Stimulated activated CD4-positive, alpha-beta T cell treated with anti-CD3 and anti-CD28 coated beads, Interleukin-15, amount 100 ng/mL, for 48 hours (primary cell): ENCODE measurements at regions not wholly inside any gene's neighbourhood (a gene's known extent, or its start where the extent isn't known, plus 50 kb on each side); places are given as distances from the start of the nearest gene placed in this dataset.

ENCODE experiments used
- DNase-seq, 2 donors: peaks; one replicate each; pipeline ENCODE4 v3.0.0-alpha.2; 2020; ENCODE audit warnings: low read depth in 2 of 2

- DNase-seq: no peak
Observed at GRCh38 chr2:64402876-64403275, 51.1 kb upstream of the LGALSL start.

DNA sequence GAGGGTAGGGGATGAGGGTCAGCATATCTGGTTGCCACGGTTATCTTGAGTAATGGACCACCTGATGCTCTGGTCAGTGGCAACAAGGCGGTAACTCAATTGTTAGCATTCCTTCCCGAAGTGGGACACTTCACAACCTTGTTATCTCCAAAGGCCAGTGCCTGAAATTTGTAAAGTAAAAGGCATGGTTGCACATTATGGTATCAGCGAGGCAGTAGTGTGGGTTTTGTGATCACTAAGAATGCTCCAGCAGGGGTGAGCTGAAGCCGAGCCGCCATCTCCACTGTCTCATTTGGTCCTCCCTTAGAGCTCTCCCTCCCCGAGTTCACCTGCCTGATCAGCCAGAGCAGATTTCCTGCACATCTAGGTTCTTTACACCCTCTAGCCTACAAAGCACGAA, 50.5 kb upstream of the LGALSL start:
- DNase-seq: no peak

- no peak for DNase-seq
Observed at GRCh38 chr2:64404002-64404731, 49.8 kb upstream of the LGALSL start.
